Stimulated activated CD8-positive, alpha-beta memory T cell treated with anti-CD3 and anti-CD28 coated beads, Interleukin-15, amount 100 ng/mL, for 4 hours (primary cell): ENCODE measurements at regions not wholly inside any gene's neighbourhood (a gene's known extent, or its start where the extent isn't known, plus 50 kb on each side); places are given as distances from the start of the nearest gene placed in this dataset.
"Not testable (repeated sequence)": the region's sequence is repeated elsewhere in the genome, so short reads cannot be mapped to it uniquely, and the experiment has no call there.

ENCODE experiments used
- DNase-seq, 2 donors: peaks; one replicate each; pipeline ENCODE4 v3.0.0-alpha.2; 2020; ENCODE audit warnings: low read depth in 2 of 2

GRCh38 chr7:10284001-10284400, 689.7 kb upstream of the PHF14 start:
- DNase-seq, result no peak

GRCh38 chr7:10299384-10299783, 674.3 kb upstream of the PHF14 start:
- no peak for DNase-seq

- no peak for DNase-seq
These were observed 673.1 kb upstream of the PHF14 start for GRCh38 chr7:10300577-10300976.

- DNase-seq, result no peak
These were observed 665.4 kb upstream of the PHF14 start for GRCh38 chr7:10308276-10308675.

GRCh38 chr7:10312942-10313341, 660.7 kb upstream of the PHF14 start:
- DNase-seq, result no peak

GRCh38 chr7:10315881-10316280, 657.8 kb upstream of the PHF14 start:
- DNase-seq, result no peak

- DNase-seq, result no peak
These were observed 657.2 kb upstream of the PHF14 start for GRCh38 chr7:10316488-10316887.

GRCh38 chr7:10325395-10325794, 648.3 kb upstream of the PHF14 start:
- no peak for DNase-seq

- no peak for DNase-seq
These were observed 630.6 kb upstream of the PHF14 start for GRCh38 chr7:10343108-10343507.

- DNase-seq, result no peak
These were observed 627.6 kb upstream of the PHF14 start for GRCh38 chr7:10346032-10346431.

GRCh38 chr7:10355816-10356215, 617.9 kb upstream of the PHF14 start:
- DNase-seq, result no peak

GRCh38 chr7:10360050-10360449, 613.6 kb upstream of the PHF14 start:
- DNase-seq, result no peak

GRCh38 chr7:10401793-10402192, 571.9 kb upstream of the PHF14 start:
- DNase-seq, result no peak

GRCh38 chr7:10412422-10413019, 561.2 kb upstream of the PHF14 start:
- DNase-seq, result no peak

- DNase-seq, result no peak
These were observed 554.7 kb upstream of the PHF14 start for GRCh38 chr7:10418985-10419384.

- DNase-seq, result no peak
These were observed 544.6 kb upstream of the PHF14 start for GRCh38 chr7:10429031-10429430.

- DNase-seq, result no peak
These were observed 544.2 kb upstream of the PHF14 start for GRCh38 chr7:10429511-10429910.

- no peak for DNase-seq
These were observed 537.4 kb upstream of the PHF14 start for GRCh38 chr7:10436302-10436701.

GRCh38 chr7:10439027-10439426, 534.6 kb upstream of the PHF14 start:
- no peak for DNase-seq

GRCh38 chr7:10455936-10456335, 517.7 kb upstream of the PHF14 start:
- no peak for DNase-seq

- DNase-seq, result no peak
These were observed 513.2 kb upstream of the PHF14 start for GRCh38 chr7:10460474-10460873.

- no peak for DNase-seq
These were observed 510.0 kb upstream of the PHF14 start for GRCh38 chr7:10463701-10464100.

GRCh38 chr7:10465536-10465935, 508.1 kb upstream of the PHF14 start:
- not testable (repeated sequence) for DNase-seq

GRCh38 chr7:10468908-10469307, 504.8 kb upstream of the PHF14 start:
- DNase-seq, result no peak
